A673 (cell line): ENCODE measurements at regions not wholly inside any gene's neighbourhood (a gene's known extent, or its start where the extent isn't known, plus 50 kb on each side); places are given as distances from the start of the nearest gene placed in this dataset.

ENCODE experiments used
- BruUV-seq: library from RNA; stranded (reverse); fragments of 400-500 nt; replicated peaks from 2 replicates; lab custom pipeline; 2021; lab: Mats Ljungman, UMichigan
- CTCF ChIA-PET: fragments of 300-600 bp; sonication (Branson Sonifier 250); formaldehyde crosslinking; loops from one replicate; lab custom pipeline; 2022; ENCODE audit warnings: antibody characterized with exemption; lab: Charles Lee
- POLR2A ChIA-PET: fragments of 300-600 bp; sonication (Branson Sonifier 250); formaldehyde crosslinking; loops from one replicate; lab custom pipeline; 2022; ENCODE audit warnings: antibody characterized with exemption; ENCODE audit not compliant: low non-redundant PET; lab: Charles Lee
- DNase-seq: peaks from one replicate; pipeline ENCODE4 v3.0.0-alpha.2; 2015; ENCODE audit warnings: low spot score
- H3K27ac ChIP-seq: fragments of 200-600 bp; sonication (generic); 2 replicates; pipeline ENCODE4 v1.5.1; 2016; ENCODE audit warnings: mixed run types, low read depth, mild to moderate bottlenecking, mixed read lengths, antibody characterized with exemption, low read length; ENCODE audit not compliant: poor library complexity, severe bottlenecking
- H3K27me3 ChIP-seq: fragments of 200-600 bp; sonication (generic); replicated peaks from 2 replicates; pipeline ENCODE4 v1.6.1; 2017; ENCODE audit warnings: mixed run types, low read depth, mild to moderate bottlenecking, mixed read lengths, antibody characterized with exemption, low read length; ENCODE audit not compliant: insufficient read depth, poor library complexity
- H3K36me3 ChIP-seq: fragments of 200-600 bp; sonication (generic); 2 replicates; pipeline ENCODE4 v1.6.1; 2016; ENCODE audit warnings: mixed run types, mild to moderate bottlenecking, mixed read lengths, antibody characterized with exemption, low read length; ENCODE audit not compliant: insufficient read depth, poor library complexity, severe bottlenecking
- H3K4me1 ChIP-seq: fragments of 200-600 bp; sonication (generic); 2 replicates; pipeline ENCODE4 v1.6.1; 2017; ENCODE audit warnings: mixed run types, mild to moderate bottlenecking, mixed read lengths, antibody characterized with exemption, low read length; ENCODE audit not compliant: insufficient read depth, poor library complexity, severe bottlenecking
- H3K4me3 ChIP-seq: fragments of 200-600 bp; sonication (generic); 2 replicates; pipeline ENCODE4 v1.5.1; 2016; ENCODE audit warnings: low read depth, mixed run types, mild to moderate bottlenecking, mixed read lengths, low read length; ENCODE audit not compliant: poor library complexity, severe bottlenecking
- H3K9me3 ChIP-seq: fragments of 200-600 bp; sonication (generic); 2 replicates; pipeline ENCODE4 v1.6.1; 2016; ENCODE audit warnings: mixed run types, low read depth, mild to moderate bottlenecking, mixed read lengths, antibody characterized with exemption, low read length; ENCODE audit not compliant: poor library complexity, severe bottlenecking
- EZH2 ChIP-seq: fragments of 200-600 bp; sonication (generic); IDR thresholded peaks from 2 replicates; pipeline ENCODE4 v1.6.1; 2017; ENCODE audit warnings: borderline replicate concordance, low read depth, mild to moderate bottlenecking, mixed read lengths, antibody characterized with exemption, low read length; ENCODE audit not compliant: poor library complexity, severe bottlenecking
- intact Hi-C: fragments of 100-400 bp; cut with micrococcal nuclease; formaldehyde crosslinking; loops from one replicate; pipeline ENCODE4 v1.10.0; 2022; ENCODE audit not compliant: unreplicated experiment
- TF ChIP-seq, protein P1 (sequence below): fragments of 300-800, 200-600 bp; sonication (generic); conservative IDR thresholded peaks from 2 replicates; pipeline ENCODE4 v1.5.1; 2017; ENCODE audit warnings: low read depth, mild to moderate bottlenecking, antibody characterized with exemption, low read length, moderate library complexity, mixed read lengths

DNA sequence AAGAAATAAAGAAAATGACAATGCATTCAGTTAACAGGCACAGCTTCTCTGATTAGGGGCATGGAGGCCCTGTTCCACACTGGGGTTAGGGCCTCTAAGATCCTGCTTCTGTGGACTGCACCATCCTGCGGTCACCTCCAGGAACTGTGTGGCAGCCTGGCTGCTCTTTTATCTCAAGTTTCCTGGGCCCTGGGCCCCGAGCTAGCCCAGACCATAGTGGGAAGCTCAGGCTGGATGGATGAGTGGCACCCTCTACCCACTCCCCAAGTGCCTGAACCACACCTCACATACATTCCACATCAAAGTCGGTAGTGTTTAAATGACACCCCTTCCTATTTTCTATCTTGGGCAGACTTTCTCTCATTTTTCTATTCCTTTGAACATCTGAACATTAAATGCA lies 461.5 kb upstream of the MKI67 start:
- H3K9me3 ChIP-seq, result no peaks in the 10 kb centered on the region
- BruUV-seq, result no TSS peak
- H3K27ac ChIP-seq, result no peak overlapping the region
- H3K4me1 ChIP-seq, result no peaks in the 10 kb centered on the region
- H3K27me3 ChIP-seq, result peaks cover 22% of the 10 kb centered on the region
- CTCF ChIA-PET, result no interaction called here
- intact Hi-C loops, result no loop called here
- POLR2A ChIA-PET, result no interaction called here
- H3K4me3 ChIP-seq, result no peak overlapping the region
- no peak for DNase-seq
- no peak for TF ChIP-seq EZH2
- TF ChIP-seq, protein P1, sequence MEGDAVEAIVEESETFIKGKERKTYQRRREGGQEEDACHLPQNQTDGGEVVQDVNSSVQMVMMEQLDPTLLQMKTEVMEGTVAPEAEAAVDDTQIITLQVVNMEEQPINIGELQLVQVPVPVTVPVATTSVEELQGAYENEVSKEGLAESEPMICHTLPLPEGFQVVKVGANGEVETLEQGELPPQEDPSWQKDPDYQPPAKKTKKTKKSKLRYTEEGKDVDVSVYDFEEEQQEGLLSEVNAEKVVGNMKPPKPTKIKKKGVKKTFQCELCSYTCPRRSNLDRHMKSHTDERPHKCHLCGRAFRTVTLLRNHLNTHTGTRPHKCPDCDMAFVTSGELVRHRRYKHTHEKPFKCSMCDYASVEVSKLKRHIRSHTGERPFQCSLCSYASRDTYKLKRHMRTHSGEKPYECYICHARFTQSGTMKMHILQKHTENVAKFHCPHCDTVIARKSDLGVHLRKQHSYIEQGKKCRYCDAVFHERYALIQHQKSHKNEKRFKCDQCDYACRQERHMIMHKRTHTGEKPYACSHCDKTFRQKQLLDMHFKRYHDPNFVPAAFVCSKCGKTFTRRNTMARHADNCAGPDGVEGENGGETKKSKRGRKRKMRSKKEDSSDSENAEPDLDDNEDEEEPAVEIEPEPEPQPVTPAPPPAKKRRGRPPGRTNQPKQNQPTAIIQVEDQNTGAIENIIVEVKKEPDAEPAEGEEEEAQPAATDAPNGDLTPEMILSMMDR, result no peak
- no peaks in the 10 kb centered on the region for H3K36me3 ChIP-seq

DNA sequence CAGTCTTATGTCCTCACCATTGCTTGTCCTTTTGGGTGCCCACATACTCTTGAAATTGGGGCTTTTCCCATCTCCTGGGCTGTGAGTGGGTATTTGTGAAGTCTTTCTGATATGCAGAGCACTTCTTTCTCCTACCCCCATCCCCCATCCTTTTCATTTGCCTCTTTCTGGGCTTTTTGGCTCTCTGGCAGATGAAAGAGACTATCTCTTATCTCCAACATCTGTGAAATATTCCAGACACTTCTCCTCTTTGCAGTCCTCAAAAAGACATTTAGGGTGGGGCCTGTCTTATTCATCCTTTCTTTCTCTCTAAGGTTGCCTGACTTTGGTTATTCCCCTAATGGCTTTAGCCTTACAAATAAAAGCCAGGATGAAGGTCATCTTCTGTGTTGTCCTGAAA lies 462.2 kb upstream of the MKI67 start:
- Histone ChIP-seq H3K36me3 (no peaks in the 10 kb centered on the region), H3K27me3 (peaks cover 22% of the 10 kb centered on the region), H3K9me3 (no peaks in the 10 kb centered on the region), H3K4me3 (no peak overlapping the region), H3K4me1 (no peaks in the 10 kb centered on the region), H3K27ac (no peak overlapping the region)
- BruUV-seq, result no TSS peak
- POLR2A ChIA-PET, result no interaction called here
- intact Hi-C loops, result no loop called here
- no peak for TF ChIP-seq EZH2
- TF ChIP-seq, protein P1, result no peak
- no peak for DNase-seq
- CTCF ChIA-PET, result no interaction called here

DNA sequence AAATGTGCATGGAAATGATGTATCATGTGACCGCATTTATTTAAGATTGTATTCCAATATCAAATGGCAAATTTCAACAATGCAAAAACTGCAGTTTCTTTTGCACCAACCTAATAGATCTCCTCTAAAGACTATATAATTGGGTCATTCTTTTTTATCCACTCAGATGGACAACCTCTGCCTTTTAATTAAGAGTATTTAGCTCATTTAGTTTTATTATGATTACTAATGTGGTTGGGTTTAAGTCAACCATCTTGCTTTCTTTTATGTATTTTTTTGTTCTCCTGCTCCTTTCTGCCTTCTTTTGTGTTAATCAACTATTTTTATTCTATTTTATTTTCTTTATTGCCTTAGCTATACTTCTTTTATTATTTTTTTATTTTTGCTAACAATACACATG lies 468.5 kb upstream of the MKI67 start:
- CTCF ChIA-PET, result no interaction called here
- intact Hi-C loops, result no loop called here
- BruUV-seq, result no TSS peak

More for the DNA sequence above, 468.5 kb upstream of the MKI67 start:
- Histone ChIP-seq H3K27me3 (peaks cover 30% of the 10 kb centered on the region), H3K36me3 (no peaks in the 10 kb centered on the region), H3K27ac (no peak overlapping the region), H3K4me3 (no peak overlapping the region), H3K4me1 (no peaks in the 10 kb centered on the region), H3K9me3 (no peaks in the 10 kb centered on the region)
- TF ChIP-seq EZH2, result no peak
- TF ChIP-seq, protein P1, result no peak
- POLR2A ChIA-PET, result no interaction called here
- DNase-seq, result no peak
